SU-DHL-6 (cell line): ENCODE measurements at regions not wholly inside any gene's neighbourhood (a gene's known extent, or its start where the extent isn't known, plus 50 kb on each side); places are given as distances from the start of the nearest gene placed in this dataset.

Experiments
- CTCF ChIP-seq: fragments of 200-600 bp; sonication (generic); IDR thresholded peaks from one replicate; pipeline ENCODE4 v1.5.1; 2017; ENCODE audit warnings: antibody characterized with exemption, mild to moderate bottlenecking, low read length, moderate library complexity; ENCODE audit not compliant: insufficient read depth, poor library complexity, severe bottlenecking
- EZH2phosphoT487 ChIP-seq: fragments of 200-600 bp; sonication (generic), shearing (Covaris generic); conservative IDR thresholded peaks from 2 replicates; pipeline ENCODE4 v1.6.1; 2018; ENCODE audit warnings: mild to moderate bottlenecking, antibody characterized with exemption, low read length, moderate library complexity, mixed read lengths

- no peak for TF ChIP-seq CTCF
- TF ChIP-seq EZH2phosphoT487 = no peak
Observed at GRCh38 chr3:181860235-181860634, 148.5 kb downstream of the SOX2 start.
